Spleen (tissue), 11 donors: ENCODE measurements at regions not wholly inside any gene's neighbourhood (a gene's known extent, or its start where the extent isn't known, plus 50 kb on each side); places are given as distances from the start of the nearest gene placed in this dataset.

Experiments
- DNase-seq: peaks from one replicate; pipeline ENCODE4 v3.0.0-alpha.2; 2020
- H3K27ac ChIP-seq, 8 donors: fragments of 200-600 bp; sonication (generic) in 7 of 8; 1 replicate in 4 of 8; 2 replicates in 4 of 8; pipeline versions ENCODE4 v1.5.0 to v1.8.0; 2016 to 2021; ENCODE audit warnings: inconsistent platforms in 4 of 8, mild to moderate bottlenecking in 4 of 8, moderate library complexity in 1 of 8
- H3K27me3 ChIP-seq, 7 donors: fragments of 200-600 bp; sonication (generic) in 6 of 7; replicated peaks in 1 of 7; 1 replicate in 4 of 7; 2 replicates in 3 of 7; pipeline versions ENCODE4 v1.5.0 to v1.8.0; 2016 to 2021; ENCODE audit warnings: inconsistent platforms in 3 of 7, mild to moderate bottlenecking in 1 of 7
- H3K36me3 ChIP-seq, 6 donors: fragments of 200-600 bp; sonication (generic) in 5 of 6; 1 replicate in 4 of 6; 2 replicates in 2 of 6; pipeline versions ENCODE4 v1.5.0 to v1.8.0; 2016 to 2021; ENCODE audit warnings: inconsistent platforms in 2 of 6
- H3K4me1 ChIP-seq, 6 donors: fragments of 200-600 bp; sonication (generic) in 5 of 6; 1 replicate in 3 of 6; 2 replicates in 3 of 6; pipeline versions ENCODE4 v1.5.0 to v1.8.0; 2016 to 2021; ENCODE audit warnings: inconsistent platforms in 3 of 6
- H3K4me3 ChIP-seq, 8 donors: fragments of 200-600 bp; sonication (generic) in 7 of 8; 1 replicate in 4 of 8; 2 replicates in 4 of 8; pipeline versions ENCODE4 v1.5.0 to v1.8.0; 2016 to 2021; ENCODE audit warnings: inconsistent platforms in 4 of 8, mild to moderate bottlenecking in 4 of 8, moderate library complexity in 2 of 8
- H3K9me3 ChIP-seq, 8 donors: fragments of 200-600 bp; sonication (generic) in 7 of 8; 1 replicate in 4 of 8; 2 replicates in 4 of 8; pipeline versions ENCODE4 v1.5.0 to v1.8.0; 2016 to 2021; ENCODE audit warnings: inconsistent platforms in 4 of 8
- CTCF ChIP-seq, 11 experiments: fragments of 200-600 bp in 7 of 11; fragments of 450-650 bp in 4 of 11; sonication (generic) in 4 of 11; IDR thresholded peaks in 8 of 11; conservative IDR thresholded peaks in 3 of 11; 1 replicate in 7 of 11; 2 replicates in 4 of 11; pipeline versions ENCODE4 v1.4.0 to v1.8.0; 2016 to 2021; ENCODE audit warnings: antibody characterized with exemption in 11 of 11, inconsistent platforms in 4 of 11, mild to moderate bottlenecking in 1 of 11
- POLR2A ChIP-seq, 3 donors: fragments of 450-650 bp; IDR thresholded peaks; one replicate each; pipeline ENCODE4 v1.5.1; 2017; ENCODE audit warnings: antibody characterized with exemption in 3 of 3, mild to moderate bottlenecking in 1 of 3
- POLR2AphosphoS5 ChIP-seq, 3 donors: sonication (generic); formaldehyde crosslinking; IDR thresholded peaks; one replicate each; pipeline ENCODE4 v1.5.1; 2017; ENCODE audit warnings: antibody characterized with exemption in 3 of 3
- WGBS, 5 donors: extraction: QIAGEN DNeasy Blood & Tissue Kit in 3 of 5; methylation state at CpG; one replicate each; pipeline versions ENCODE4 v1.1.5 to v1.1.7; 2013 to 2018; 5-methylcytosine and 5-hydroxymethylcytosine counted together
- intact Hi-C: fragments of 100-400 bp; cut with DNase I; formaldehyde crosslinking; loops from one replicate; pipeline ENCODE4 v1.15.0; 2023; ENCODE audit warnings: low total_unique reads
- donor health status: healthy with polysubstance abuse.
- donor health status: DM: no; HTN: no; CAD: no; lungs with moderate emphysema.
- donor health status: DM: no; HTN: no; CAD: no.
- donor health status: Bipolar disorder and iron deficiency.
- donor health status: healthy.
- donor health status: DM: no; HTN: no; CAD: no.
- donor health status: DM: yes; HTN: yes; CAD: no.

DNA sequence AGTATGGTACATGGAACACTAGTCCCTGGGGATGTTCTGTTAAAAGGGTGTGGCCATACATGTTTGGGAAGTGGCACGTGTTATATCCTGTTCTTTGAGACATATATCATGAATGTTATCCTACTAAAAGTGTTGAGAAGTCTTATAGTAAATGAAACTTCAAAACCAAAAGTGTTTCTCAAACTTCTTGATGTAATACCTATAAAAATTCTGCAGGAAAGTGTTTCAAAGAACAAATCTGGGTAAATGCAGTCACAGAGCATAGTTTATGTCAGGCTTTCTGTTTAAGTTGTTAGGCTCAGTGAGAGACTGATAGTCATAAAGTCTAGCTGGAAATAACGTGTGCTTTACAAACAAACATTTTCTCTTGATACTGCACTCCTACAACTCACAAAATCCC, 273.7 kb downstream of the KIF20B start:
- H3K9me3 ChIP-seq: no peaks in the 10 kb centered on the region
- WGBS, 5 donors: 41 to 74% (median 51%) methylated on average over 2 of the region's 2 CpGs
- no peak overlapping the region for H3K4me3 ChIP-seq
- no peak for DNase-seq
- H3K27ac ChIP-seq: no peak overlapping the region
- H3K27me3 ChIP-seq: no peaks in the 10 kb centered on the region
- intact Hi-C loops: no loop called here
- TF ChIP-seq POLR2A (IDR thresholded peaks at IDR 0.05) (no peak), CTCF (IDR thresholded peaks at IDR 0.05 in 8 of 11, conservative IDR thresholded peaks at IDR 0.05 in 3 of 11) (no peak), POLR2AphosphoS5 (IDR thresholded peaks at IDR 0.05) (no peak)
- H3K36me3 ChIP-seq: no peaks in the 10 kb centered on the region
- no peaks in the 10 kb centered on the region for H3K4me1 ChIP-seq

DNA sequence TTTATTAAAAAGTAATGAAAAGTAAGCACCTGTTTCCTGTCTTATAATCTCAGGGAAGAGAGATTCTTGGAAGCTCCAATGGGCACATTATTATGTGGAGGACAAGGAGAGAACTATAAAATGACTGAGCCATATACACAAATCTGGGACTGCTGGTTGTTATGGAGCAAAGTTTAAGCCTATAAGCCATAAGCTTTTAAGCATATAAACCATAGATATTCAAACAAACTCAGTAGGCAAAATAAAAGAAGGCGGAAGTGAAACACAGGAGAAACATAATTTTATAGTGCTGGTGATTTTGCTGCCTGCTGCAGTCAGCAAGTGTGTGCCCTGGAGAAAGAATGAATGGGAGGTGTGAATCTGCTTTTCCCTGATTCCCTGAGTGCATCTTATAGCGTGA, 274.4 kb downstream of the KIF20B start:
- intact Hi-C loops: no loop called here
- H3K27me3 ChIP-seq: no peaks in the 10 kb centered on the region
- H3K4me1 ChIP-seq: no peaks in the 10 kb centered on the region

DNA sequence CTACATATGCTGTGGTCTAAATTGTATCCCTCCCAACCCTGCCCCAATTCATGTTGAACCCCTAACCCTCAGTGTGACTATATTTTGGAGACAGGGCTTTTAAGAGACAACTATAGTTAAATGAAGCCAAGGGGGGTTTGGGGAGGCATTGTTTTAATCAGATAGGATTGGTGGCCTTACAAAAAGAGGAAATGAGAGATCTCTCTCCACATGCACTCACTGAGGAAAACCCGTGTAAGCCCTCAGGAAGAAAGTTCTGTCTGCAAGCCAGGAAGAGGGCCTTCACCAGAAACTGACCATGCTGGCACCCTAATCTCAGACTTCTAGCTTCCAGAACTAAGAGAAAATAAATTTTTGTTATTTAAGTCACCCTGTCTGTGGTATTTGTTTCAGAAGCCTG, 276.7 kb downstream of the KIF20B start:
- 4 to 33% (median 14%) methylated on average over 1 of the region's 1 CpG for WGBS, 5 donors
- no peak overlapping the region for H3K27ac ChIP-seq
- H3K9me3 ChIP-seq: no peaks in the 10 kb centered on the region
- H3K27me3 ChIP-seq: no peaks in the 10 kb centered on the region
- H3K4me3 ChIP-seq: no peak overlapping the region
- TF ChIP-seq POLR2AphosphoS5 (IDR thresholded peaks at IDR 0.05) (no peak), CTCF (IDR thresholded peaks at IDR 0.05 in 8 of 11, conservative IDR thresholded peaks at IDR 0.05 in 3 of 11) (no peak), POLR2A (IDR thresholded peaks at IDR 0.05) (no peak)
- intact Hi-C loops: no loop called here
- no peaks in the 10 kb centered on the region for H3K4me1 ChIP-seq
- H3K36me3 ChIP-seq: no peaks in the 10 kb centered on the region
- no peak for DNase-seq

More for the DNA sequence above, 274.4 kb downstream of the KIF20B start:
- Histone ChIP-seq H3K27ac (no peak overlapping the region), H3K4me3 (no peak overlapping the region), H3K9me3 (no peaks in the 10 kb centered on the region), H3K36me3 (no peaks in the 10 kb centered on the region)
- no peak for TF ChIP-seq POLR2A (IDR thresholded peaks at IDR 0.05)
- no peak for TF ChIP-seq CTCF (IDR thresholded peaks at IDR 0.05 in 8 of 11, conservative IDR thresholded peaks at IDR 0.05 in 3 of 11)
- TF ChIP-seq POLR2AphosphoS5 (IDR thresholded peaks at IDR 0.05): no peak
- no peak for DNase-seq
- 67 to 87% (median 74%) methylated on average over 2 of the region's 2 CpGs for WGBS, 5 donors

DNA sequence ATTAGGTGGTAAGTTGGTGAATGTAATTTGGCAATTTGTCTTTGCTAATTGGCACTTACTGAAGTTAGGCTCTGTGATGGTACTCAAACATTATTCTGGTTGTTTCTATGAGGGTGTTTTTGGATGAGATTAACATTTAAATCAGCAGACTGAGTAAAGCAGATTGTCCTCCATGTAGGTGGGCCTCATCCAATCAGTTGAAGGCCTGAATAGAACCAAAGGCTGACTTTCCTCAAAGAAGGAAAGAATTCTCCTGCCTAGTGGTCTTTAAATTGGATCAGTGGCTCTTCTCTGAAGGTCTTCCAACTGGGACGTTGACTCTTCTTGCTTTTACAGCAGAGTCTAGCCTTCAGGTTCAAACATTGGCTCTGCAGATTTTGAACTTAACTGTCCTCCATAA, 278.3 kb downstream of the KIF20B start:
- Histone ChIP-seq H3K27ac (no peak overlapping the region), H3K27me3 (no peaks in the 10 kb centered on the region), H3K36me3 (no peaks in the 10 kb centered on the region), H3K4me3 (no peak overlapping the region), H3K4me1 (no peaks in the 10 kb centered on the region), H3K9me3 (no peaks in the 10 kb centered on the region)
- no peak for DNase-seq
- TF ChIP-seq POLR2A (IDR thresholded peaks at IDR 0.05) (no peak), POLR2AphosphoS5 (IDR thresholded peaks at IDR 0.05) (no peak), CTCF (IDR thresholded peaks at IDR 0.05 in 8 of 11, conservative IDR thresholded peaks at IDR 0.05 in 3 of 11) (no peak)
- whole genome bisulfite sequencing, 5 donors: 69 to 85% (median 72%) methylated on average over 1 of the region's 1 CpG
- intact Hi-C loops: no loop called here
